ENCODE measurements at regions not wholly inside any gene's neighbourhood (a gene's known extent, or its start where the extent isn't known, plus 50 kb on each side); places are given as distances from the start of the nearest gene placed in this dataset.

DNA sequence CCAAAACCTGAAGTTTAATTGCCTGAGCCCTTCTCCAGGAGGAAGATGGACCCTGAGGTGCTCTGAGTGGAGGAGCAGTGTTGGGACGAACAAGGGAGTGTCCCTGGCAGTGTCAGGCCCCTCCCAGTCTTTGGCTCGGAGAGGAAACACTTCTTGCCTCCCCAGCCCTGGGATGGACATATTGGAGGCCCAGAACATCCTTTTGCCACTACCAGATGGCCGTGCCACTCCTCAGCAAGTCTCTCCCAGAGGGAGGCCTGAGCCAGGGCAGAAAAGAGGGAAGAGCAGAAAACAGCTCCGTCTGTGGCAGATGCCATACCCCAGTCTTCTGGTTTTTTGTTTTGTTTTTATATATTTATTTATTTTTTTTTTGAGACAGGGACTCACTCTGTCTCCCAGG is 91.5 kb upstream of the CRHR1 start:
- H4K20me1 ChIP-seq (ENCODE audit: low read length), result no peaks in the 10 kb centered on the region
- CTCF ChIA-PET, result no interaction called here
- DNase-seq, result no peak
- no peaks in the 10 kb centered on the region for H3K36me3 ChIP-seq (ENCODE audit: low read depth, low read length)
- H3K4me3 ChIP-seq (ENCODE audit: low read length), result no peak overlapping the region
- H3F3A ChIP-seq (ENCODE audit: low read length, unreplicated experiment), result no peaks in the 10 kb centered on the region
- intact Hi-C loops (cut with micrococcal nuclease), result no loop called here
- H3K27ac ChIP-seq (ENCODE audit: low read length), result no peak overlapping the region
- no peak overlapping the region for H3K4me2 ChIP-seq (ENCODE audit: low read length)
- no peak for TF ChIP-seq EZH2phosphoT487 (IDR thresholded peaks at IDR 0.05; ENCODE audit: borderline replicate concordance, low read length)
- TF ChIP-seq EZH2 (IDR thresholded peaks at IDR 0.05; ENCODE audit: low read length, unreplicated experiment), result no peak
- TF ChIP-seq, protein P1, sequence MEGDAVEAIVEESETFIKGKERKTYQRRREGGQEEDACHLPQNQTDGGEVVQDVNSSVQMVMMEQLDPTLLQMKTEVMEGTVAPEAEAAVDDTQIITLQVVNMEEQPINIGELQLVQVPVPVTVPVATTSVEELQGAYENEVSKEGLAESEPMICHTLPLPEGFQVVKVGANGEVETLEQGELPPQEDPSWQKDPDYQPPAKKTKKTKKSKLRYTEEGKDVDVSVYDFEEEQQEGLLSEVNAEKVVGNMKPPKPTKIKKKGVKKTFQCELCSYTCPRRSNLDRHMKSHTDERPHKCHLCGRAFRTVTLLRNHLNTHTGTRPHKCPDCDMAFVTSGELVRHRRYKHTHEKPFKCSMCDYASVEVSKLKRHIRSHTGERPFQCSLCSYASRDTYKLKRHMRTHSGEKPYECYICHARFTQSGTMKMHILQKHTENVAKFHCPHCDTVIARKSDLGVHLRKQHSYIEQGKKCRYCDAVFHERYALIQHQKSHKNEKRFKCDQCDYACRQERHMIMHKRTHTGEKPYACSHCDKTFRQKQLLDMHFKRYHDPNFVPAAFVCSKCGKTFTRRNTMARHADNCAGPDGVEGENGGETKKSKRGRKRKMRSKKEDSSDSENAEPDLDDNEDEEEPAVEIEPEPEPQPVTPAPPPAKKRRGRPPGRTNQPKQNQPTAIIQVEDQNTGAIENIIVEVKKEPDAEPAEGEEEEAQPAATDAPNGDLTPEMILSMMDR (conservative IDR thresholded peaks at IDR 0.05; ENCODE audit: low read depth, low read length), result no peak
- POLR2A ChIA-PET (ENCODE audit: unreplicated experiment), result no interaction called here
- no peak overlapping the region for H2AFZ ChIP-seq (ENCODE audit: low read length)
- H3K79me2 ChIP-seq (ENCODE audit: low read length), result no peaks in the 10 kb centered on the region
- no peaks in the 10 kb centered on the region for H3K9me2 ChIP-seq (replicated peaks; ENCODE audit: low read length)
- no TSS peak for BruUV-seq (replicated peaks)
- H3K9me3 ChIP-seq (ENCODE audit: low read length), result no peaks in the 10 kb centered on the region
- H3K27me3 ChIP-seq (ENCODE audit: low read length), result peaks cover 72% of the 10 kb centered on the region
- H3K9ac ChIP-seq (ENCODE audit: low read length), result no peak overlapping the region
- H3K4me1 ChIP-seq (ENCODE audit: insufficient read depth, low read length), result no peaks in the 10 kb centered on the region
- no peak for ATAC-seq

DNA sequence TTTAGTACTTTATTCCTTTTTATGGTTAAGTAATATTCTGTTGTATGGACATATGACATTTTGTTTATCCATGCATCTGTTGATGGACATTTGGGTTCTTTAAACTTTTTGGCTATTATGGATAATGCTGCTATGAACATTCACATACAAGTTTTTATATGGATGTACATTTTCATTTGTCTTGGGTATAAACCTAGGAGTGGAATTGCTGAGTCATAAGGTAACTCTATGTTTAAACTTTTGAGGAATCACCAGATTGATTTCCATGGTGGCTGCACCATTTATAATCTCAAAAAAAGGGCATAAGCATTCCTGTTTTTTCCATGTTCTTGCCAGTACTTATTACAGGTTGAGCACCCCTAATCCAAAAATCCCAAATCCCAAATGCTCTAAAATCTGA is 90.3 kb upstream of the CRHR1 start:
- BruUV-seq (replicated peaks), result no TSS peak
- TF ChIP-seq EZH2phosphoT487 (IDR thresholded peaks at IDR 0.05; ENCODE audit: borderline replicate concordance, low read length) (no peak), EZH2 (IDR thresholded peaks at IDR 0.05; ENCODE audit: low read length, unreplicated experiment) (no peak)
- TF ChIP-seq, protein P1 (conservative IDR thresholded peaks at IDR 0.05; ENCODE audit: low read depth, low read length), result no peak
- H2AFZ ChIP-seq (ENCODE audit: low read length), result no peak overlapping the region

DNA sequence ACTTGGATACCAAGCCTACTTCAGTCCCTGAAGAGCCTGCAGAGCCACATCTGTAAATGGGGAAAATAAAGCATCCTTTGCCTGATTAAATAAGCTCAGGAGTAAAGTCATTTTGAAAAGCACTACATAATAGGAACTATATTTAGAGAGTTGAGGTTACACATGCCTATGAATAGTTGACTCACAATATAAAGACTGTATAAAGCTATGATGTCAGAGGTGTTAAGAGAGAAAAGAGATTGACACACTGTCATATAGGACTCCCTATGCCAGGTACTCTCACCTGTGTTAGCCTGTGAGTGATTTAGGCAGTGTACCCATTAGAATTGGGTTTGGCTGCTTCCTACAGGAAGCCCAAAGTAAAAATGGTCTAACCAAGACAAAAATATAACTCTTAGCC is 87.7 kb upstream of the CRHR1 start:
- Histone ChIP-seq H2AFZ (ENCODE audit: low read length) (no peak overlapping the region), H3K27ac (ENCODE audit: low read length) (no peak overlapping the region), H4K20me1 (ENCODE audit: low read length) (no peaks in the 10 kb centered on the region), H3K9ac (ENCODE audit: low read length) (no peak overlapping the region), H3K9me2 (replicated peaks; ENCODE audit: low read length) (no peaks in the 10 kb centered on the region), H3K4me3 (ENCODE audit: low read length) (no peak overlapping the region), H3K79me2 (ENCODE audit: low read length) (no peaks in the 10 kb centered on the region), H3K27me3 (ENCODE audit: low read length) (peaks cover 63% of the 10 kb centered on the region), H3F3A (ENCODE audit: low read length, unreplicated experiment) (no peaks in the 10 kb centered on the region), H3K9me3 (ENCODE audit: low read length) (no peaks in the 10 kb centered on the region), H3K36me3 (ENCODE audit: low read depth, low read length) (no peaks in the 10 kb centered on the region), H3K4me2 (ENCODE audit: low read length) (no peak overlapping the region), H3K4me1 (ENCODE audit: insufficient read depth, low read length) (no peaks in the 10 kb centered on the region)
- TF ChIP-seq EZH2 (IDR thresholded peaks at IDR 0.05; ENCODE audit: low read length, unreplicated experiment), result no peak
- TF ChIP-seq, protein P1 (conservative IDR thresholded peaks at IDR 0.05; ENCODE audit: low read depth, low read length), result no peak
- no peak for TF ChIP-seq EZH2phosphoT487 (IDR thresholded peaks at IDR 0.05; ENCODE audit: borderline replicate concordance, low read length)
- DNase-seq (no peak), ATAC-seq (no peak)
- ChIA-PET CTCF (no interaction called here), POLR2A (ENCODE audit: unreplicated experiment) (no interaction called here)
- intact Hi-C loops (cut with micrococcal nuclease), result no loop called here
- BruUV-seq (replicated peaks), result no TSS peak

More for the DNA sequence above, 90.3 kb upstream of the CRHR1 start:
- DNase-seq, result no peak
- H3K9me2 ChIP-seq (replicated peaks; ENCODE audit: low read length), result no peaks in the 10 kb centered on the region
- no peak overlapping the region for H3K27ac ChIP-seq (ENCODE audit: low read length)
- no peak overlapping the region for H3K4me2 ChIP-seq (ENCODE audit: low read length)
- no peaks in the 10 kb centered on the region for H3K36me3 ChIP-seq (ENCODE audit: low read depth, low read length)
- H3K27me3 ChIP-seq (ENCODE audit: low read length), result peaks cover 76% of the 10 kb centered on the region
- H3K79me2 ChIP-seq (ENCODE audit: low read length), result no peaks in the 10 kb centered on the region
- H4K20me1 ChIP-seq (ENCODE audit: low read length), result no peaks in the 10 kb centered on the region
- ChIA-PET POLR2A (ENCODE audit: unreplicated experiment) (no interaction called here), CTCF (no interaction called here)
- no peak overlapping the region for H3K4me3 ChIP-seq (ENCODE audit: low read length)
- H3F3A ChIP-seq (ENCODE audit: low read length, unreplicated experiment), result no peaks in the 10 kb centered on the region
- ATAC-seq, result no peak
- no peaks in the 10 kb centered on the region for H3K4me1 ChIP-seq (ENCODE audit: insufficient read depth, low read length)
- H3K9ac ChIP-seq (ENCODE audit: low read length), result no peak overlapping the region
- intact Hi-C loops (cut with micrococcal nuclease), result no loop called here
- no peaks in the 10 kb centered on the region for H3K9me3 ChIP-seq (ENCODE audit: low read length)
